Ascending aorta (tissue), 2 donors: ENCODE measurements at regions not wholly inside any gene's neighbourhood (a gene's known extent, or its start where the extent isn't known, plus 50 kb on each side); places are given as distances from the start of the nearest gene placed in this dataset.

ENCODE experiments used
- DNase-seq, 2 donors: peaks; one replicate each; pipeline ENCODE4 v3.0.0-alpha.2; 2019; ENCODE audit warnings: low spot score in 2 of 2
- H3K27ac ChIP-seq, 2 donors: fragments of 200-600 bp; sonication (generic); one replicate each; pipeline ENCODE4 v1.5.1; 2016 to 2017; ENCODE audit warnings: mild to moderate bottlenecking in 1 of 2
- H3K27me3 ChIP-seq: fragments of 200-600 bp; sonication (generic); one replicate; pipeline ENCODE4 v1.5.1; 2017
- H3K36me3 ChIP-seq, 2 donors: fragments of 200-600 bp; sonication (generic); one replicate each; pipeline ENCODE4 v1.5.1; 2016
- H3K4me1 ChIP-seq, 2 donors: fragments of 200-600 bp; sonication (generic); one replicate each; pipeline ENCODE4 v1.5.1; 2016 to 2017; ENCODE audit warnings: mild to moderate bottlenecking in 1 of 2
- H3K4me3 ChIP-seq, 2 donors: fragments of 200-600 bp; sonication (generic); one replicate each; pipeline ENCODE4 v1.5.1; 2016 to 2017; ENCODE audit warnings: mild to moderate bottlenecking in 1 of 2
- H3K9me3 ChIP-seq, 2 donors: fragments of 200-600 bp; sonication (generic); one replicate each; pipeline ENCODE4 v1.5.1; 2016
- CTCF ChIP-seq, 3 experiments: fragments of 200-600 bp in 2 of 3; fragments of 450-650 bp in 1 of 3; sonication (generic) in 2 of 3; IDR thresholded peaks; one replicate each; pipeline ENCODE4 v1.5.1; 2016 to 2019; ENCODE audit warnings: antibody characterized with exemption in 3 of 3, mild to moderate bottlenecking in 1 of 3, moderate library complexity in 1 of 3
- intact Hi-C: fragments of 100-400 bp; cut with DNase I; formaldehyde crosslinking; loops from one replicate; pipeline ENCODE4 v1.15.1; 2023

DNA sequence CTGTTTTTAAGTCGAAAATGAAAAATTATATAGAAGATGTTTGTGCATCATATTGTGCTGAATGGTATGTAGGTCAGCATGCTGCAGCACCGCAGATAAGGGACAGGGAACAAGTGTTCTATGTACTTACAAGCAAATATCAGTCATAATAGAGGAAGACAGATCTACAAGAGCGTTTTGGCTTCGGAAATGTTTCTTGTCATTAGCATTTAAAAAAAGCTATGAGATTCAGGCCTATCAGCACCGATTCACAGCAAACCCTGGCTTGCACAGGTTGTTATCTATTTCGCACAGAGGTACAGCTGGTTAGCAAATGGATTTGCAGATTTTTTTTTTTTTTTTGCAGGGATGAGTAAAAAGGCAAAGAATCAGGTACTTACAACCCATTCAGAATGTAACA lies 204.2 kb upstream of the TBC1D5 start:
- H3K4me1 ChIP-seq = no peaks in the 10 kb centered on the region
- H3K27ac ChIP-seq = no peak overlapping the region
- no peaks in the 10 kb centered on the region for H3K36me3 ChIP-seq
- H3K4me3 ChIP-seq = no peak overlapping the region
- no peaks in the 10 kb centered on the region for H3K27me3 ChIP-seq
- H3K9me3 ChIP-seq = no peaks in the 10 kb centered on the region
- no peak for TF ChIP-seq CTCF (IDR thresholded peaks at IDR 0.05)
- intact Hi-C loops = no loop called here
- DNase-seq = no peak

GRCh38 chr3:17945799-17946399 lies 203.5 kb upstream of the TBC1D5 start:
- H3K27ac ChIP-seq = no peak overlapping the region
- H3K27me3 ChIP-seq = no peaks in the 10 kb centered on the region
- H3K36me3 ChIP-seq = no peaks in the 10 kb centered on the region
- DNase-seq = no peak
- no peak for TF ChIP-seq CTCF (IDR thresholded peaks at IDR 0.05)
- H3K4me3 ChIP-seq = no peak overlapping the region
- intact Hi-C loops = no loop called here
- no peaks in the 10 kb centered on the region for H3K9me3 ChIP-seq
- H3K4me1 ChIP-seq = no peaks in the 10 kb centered on the region

GRCh38 chr3:17945018-17945798 lies 202.8 kb upstream of the TBC1D5 start:
- no peak overlapping the region for H3K27ac ChIP-seq
- no peak overlapping the region for H3K4me3 ChIP-seq
- no peaks in the 10 kb centered on the region for H3K36me3 ChIP-seq
- intact Hi-C loops = no loop called here
- no peaks in the 10 kb centered on the region for H3K27me3 ChIP-seq
- no peak for DNase-seq
- TF ChIP-seq CTCF (IDR thresholded peaks at IDR 0.05) = no peak
- H3K4me1 ChIP-seq = no peaks in the 10 kb centered on the region
- no peaks in the 10 kb centered on the region for H3K9me3 ChIP-seq

GRCh38 chr3:17942856-17943255 lies 200.4 kb upstream of the TBC1D5 start:
- intact Hi-C loops = no loop called here
- no peaks in the 10 kb centered on the region for H3K9me3 ChIP-seq
- no peak overlapping the region for H3K27ac ChIP-seq
- no peak for DNase-seq
- H3K4me3 ChIP-seq = no peak overlapping the region
- H3K4me1 ChIP-seq = no peaks in the 10 kb centered on the region
- H3K36me3 ChIP-seq = no peaks in the 10 kb centered on the region
- H3K27me3 ChIP-seq = no peaks in the 10 kb centered on the region
- TF ChIP-seq CTCF (IDR thresholded peaks at IDR 0.05) = no peak

GRCh38 chr3:17941766-17942165 lies 199.3 kb upstream of the TBC1D5 start:
- no peaks in the 10 kb centered on the region for H3K27me3 ChIP-seq
- H3K36me3 ChIP-seq = no peaks in the 10 kb centered on the region
- H3K4me1 ChIP-seq = no peaks in the 10 kb centered on the region
- intact Hi-C loops = no loop called here
- DNase-seq = no peak
- no peak overlapping the region for H3K27ac ChIP-seq
- no peak for TF ChIP-seq CTCF (IDR thresholded peaks at IDR 0.05)
- H3K9me3 ChIP-seq = no peaks in the 10 kb centered on the region
- no peak overlapping the region for H3K4me3 ChIP-seq
